Stimulated activated CD4-positive, alpha-beta T cell treated with anti-CD3 and anti-CD28 coated beads, TNF-alpha, amount 100 ng/mL, for 48 hours (primary cell): ENCODE measurements at regions not wholly inside any gene's neighbourhood (a gene's known extent, or its start where the extent isn't known, plus 50 kb on each side); places are given as distances from the start of the nearest gene placed in this dataset.

ENCODE experiments used
- DNase-seq, 3 donors: peaks; one replicate each; pipeline ENCODE4 v3.0.0-alpha.2; 2020; ENCODE audit warnings: low read depth in 3 of 3

DNA sequence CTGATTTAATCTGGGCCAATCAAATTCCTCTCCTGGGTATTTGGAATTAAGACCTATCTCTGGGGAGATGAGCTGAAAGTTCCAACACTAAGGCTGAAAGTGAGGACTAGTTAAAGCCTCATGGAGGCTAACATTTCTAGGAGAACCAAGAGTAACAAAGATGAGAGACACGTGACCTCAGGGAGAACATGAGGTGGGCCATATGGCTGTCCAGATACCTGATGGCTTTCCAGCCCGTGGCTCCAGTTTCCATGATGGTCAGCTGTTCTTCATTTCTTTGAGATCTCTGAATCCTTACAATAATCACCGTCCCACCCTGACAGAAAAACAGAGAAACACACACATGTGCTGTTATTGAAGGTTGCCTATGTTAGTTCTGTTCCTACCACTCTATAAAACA, 66.1 kb downstream of the LEPR start:
- no peak for DNase-seq

DNA sequence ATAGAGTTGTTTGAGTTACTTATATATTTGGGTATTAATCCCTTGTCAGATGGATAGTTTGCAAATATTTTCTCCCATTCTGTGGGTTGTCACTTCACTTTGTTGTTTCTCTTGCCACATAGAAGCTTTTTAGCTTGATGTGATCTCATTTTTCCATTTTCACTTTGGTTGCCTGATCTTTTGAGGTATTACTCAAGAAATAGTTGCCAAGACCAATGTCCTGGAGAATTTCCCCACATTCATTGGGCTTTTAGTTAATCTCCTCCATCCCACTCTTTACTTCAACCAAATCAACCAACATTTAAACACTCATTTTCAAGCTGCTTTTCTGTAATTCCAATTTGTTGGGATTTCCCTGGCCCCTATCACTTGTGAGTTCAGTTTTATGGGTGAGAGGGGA, 69.0 kb downstream of the LEPR start:
- no peak for DNase-seq

DNA sequence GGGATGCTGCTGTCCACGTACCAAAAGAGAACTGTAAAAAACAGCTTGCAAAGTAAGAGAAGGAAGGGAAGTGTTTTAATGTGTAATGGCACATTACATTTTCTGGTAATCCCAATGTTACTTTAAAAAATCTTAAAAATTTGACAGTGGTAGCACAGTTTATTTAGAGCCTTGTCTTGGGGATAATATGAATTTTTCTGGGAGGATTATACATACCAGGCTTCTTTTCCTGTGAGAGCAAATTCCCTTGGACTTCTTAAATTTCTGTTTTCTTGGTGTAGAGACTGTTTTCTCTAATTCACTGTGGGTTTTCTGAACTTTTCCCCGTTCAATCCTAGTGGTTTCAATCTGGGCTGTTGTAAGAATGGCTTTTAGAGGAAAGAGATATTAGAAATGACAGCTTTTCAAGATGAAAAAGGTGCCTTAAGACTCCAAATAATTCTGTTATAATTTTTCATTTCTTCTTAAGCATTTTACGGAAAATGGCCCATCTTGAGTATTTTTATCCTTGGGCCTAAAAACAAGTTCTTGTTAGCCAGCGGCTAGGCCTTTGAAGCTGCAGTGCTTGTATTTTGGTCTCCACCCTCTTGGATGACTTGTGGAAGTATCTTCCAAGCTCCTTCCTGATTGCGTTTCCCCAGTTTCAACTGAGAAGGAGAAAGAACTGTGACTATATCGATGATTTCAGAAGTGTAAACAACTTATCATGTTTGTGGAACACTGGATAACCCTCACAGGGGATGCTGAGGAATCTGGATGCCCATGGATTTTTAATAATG, 70.0 kb downstream of the LEPR start:
- DNase-seq: no peak

DNA sequence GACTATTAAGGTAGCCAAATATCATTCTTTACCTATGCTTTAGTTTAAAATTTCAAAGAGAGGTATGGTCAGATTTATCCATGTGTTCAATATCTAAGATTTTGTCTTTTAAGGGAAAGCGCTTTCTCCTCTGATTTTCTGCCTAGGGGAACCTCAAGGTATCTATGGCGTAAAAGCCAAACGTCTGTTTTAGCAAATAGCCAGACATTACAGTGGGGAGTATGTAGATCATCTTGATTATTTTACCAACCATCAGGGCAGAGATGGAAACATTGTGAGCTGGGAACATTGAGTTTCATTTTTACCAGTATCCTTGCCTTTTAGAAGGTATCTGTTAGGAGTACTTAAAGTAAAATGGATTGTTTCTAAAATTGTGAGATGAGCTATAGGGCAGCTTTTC, 71.0 kb downstream of the LEPR start:
- no peak for DNase-seq

DNA sequence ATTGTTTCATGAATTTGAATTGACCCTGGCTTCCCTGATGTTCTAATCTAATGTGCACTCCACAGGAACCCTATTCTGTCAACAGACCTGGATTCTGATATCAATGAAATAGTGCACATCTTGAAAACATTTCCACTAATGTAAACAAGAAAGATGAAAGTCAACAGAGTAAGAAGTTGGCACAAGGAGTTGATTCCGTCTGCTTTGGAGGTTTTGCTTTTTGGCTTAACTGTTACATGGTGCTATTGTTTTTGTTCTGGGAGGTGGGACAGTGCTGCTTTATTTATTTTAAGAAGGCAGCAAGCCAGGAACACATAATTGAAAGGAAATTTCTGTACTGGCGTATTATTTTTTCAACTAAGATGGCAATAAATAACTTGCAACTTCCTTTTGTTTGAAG, 73.3 kb downstream of the LEPR start:
- DNase-seq: no peak

DNA sequence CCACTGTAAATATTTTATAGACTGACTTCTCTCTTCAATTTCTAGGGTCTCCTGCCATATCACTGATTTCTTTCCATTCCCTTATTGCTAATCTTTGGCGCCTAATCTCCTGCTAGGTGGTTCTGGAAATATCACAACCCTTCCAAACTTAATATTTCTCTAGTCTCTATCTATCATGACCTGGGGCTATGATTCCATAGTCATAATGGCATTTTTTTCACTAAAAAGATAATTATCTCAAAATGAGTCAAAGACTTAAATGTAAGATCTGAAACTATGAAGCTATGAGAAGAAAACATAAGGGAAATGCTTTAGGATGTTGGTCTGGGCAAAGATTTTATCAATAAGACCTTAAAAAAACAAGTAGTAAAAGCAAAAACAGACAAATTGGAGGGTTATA, 74.2 kb downstream of the LEPR start:
- DNase-seq: no peak

DNA sequence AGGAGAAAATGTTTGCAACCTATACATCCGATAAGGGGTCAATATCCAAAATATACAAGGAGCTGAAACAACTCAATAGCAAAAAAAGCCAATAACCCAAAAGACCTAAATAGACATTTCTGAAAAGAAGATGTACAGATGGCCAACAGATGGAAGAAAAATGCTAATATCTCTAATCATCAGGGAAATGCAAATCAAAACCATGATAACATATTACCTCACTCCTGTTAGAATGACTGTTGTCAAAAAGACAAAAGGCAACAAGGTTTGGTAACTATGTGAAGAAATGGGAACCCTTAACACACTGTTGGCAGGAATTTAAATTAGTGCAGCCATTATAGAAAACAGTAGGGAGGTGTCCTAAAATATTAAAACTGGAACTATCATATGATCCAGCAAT, 74.7 kb downstream of the LEPR start:
- no peak for DNase-seq

DNA sequence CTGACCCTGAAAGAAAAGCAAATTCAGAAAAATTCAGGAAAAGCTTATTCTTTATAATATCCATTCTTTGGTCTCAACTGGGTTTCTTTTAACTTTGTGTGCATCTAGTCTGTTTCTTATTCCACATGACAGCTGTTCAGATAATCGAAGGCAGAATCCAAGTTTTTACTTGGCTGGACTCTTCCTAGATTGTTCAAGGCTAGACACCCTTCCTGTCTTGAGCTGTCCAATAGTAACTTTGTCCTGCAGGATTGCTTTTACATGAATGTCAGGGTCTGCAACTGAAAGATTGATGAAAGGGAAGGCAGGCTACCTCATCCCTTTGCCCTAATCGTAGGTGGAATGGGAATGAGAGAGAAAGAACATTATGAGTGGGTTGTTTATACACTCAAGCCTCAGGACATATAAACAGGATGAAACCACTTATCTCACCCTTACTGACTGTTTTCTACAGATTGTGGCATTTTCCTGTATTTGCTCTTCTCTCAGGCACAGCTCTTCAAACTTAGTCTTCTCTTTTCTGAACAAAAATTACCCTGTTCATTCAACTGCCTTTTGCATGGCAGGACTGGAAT, 76.9 kb downstream of the LEPR start:
- no peak for DNase-seq

DNA sequence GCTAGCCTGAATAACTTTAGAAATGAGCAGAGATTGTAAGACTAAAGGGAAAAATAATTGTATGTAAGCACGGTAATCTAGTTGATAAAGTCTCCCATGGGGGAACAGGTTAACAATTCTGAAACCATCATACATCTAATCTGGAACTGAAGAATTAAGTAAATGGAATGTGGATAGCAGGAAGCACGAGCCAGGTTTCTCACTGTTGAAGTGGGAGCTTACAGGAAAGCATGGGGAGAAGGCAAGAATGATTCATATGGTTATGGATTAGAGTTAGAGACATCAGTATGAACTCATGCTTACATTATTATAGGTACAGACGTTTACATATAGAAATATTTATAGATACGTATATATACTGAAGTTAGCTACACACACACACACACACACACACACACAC, 83.0 kb downstream of the LEPR start:
- no peak for DNase-seq

DNA sequence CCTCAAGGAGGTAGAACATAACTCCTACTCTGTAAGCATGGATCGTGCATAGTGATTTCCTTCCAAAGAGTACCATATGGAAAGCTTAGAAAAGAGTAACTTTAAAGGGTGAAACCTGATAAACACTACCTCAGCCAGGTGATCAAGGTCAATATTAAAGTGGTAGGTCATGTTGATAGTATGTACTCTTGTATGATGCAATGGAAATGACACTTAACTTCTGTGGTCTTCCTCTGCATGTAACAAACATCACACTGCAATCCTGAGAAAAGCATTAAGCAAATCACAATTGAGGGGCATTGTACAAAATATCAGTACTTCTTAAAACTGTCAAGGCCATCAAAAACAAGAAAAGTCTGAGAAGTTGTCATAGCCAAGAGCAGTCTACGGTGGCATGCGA, 83.8 kb downstream of the LEPR start:
- no peak for DNase-seq

DNA sequence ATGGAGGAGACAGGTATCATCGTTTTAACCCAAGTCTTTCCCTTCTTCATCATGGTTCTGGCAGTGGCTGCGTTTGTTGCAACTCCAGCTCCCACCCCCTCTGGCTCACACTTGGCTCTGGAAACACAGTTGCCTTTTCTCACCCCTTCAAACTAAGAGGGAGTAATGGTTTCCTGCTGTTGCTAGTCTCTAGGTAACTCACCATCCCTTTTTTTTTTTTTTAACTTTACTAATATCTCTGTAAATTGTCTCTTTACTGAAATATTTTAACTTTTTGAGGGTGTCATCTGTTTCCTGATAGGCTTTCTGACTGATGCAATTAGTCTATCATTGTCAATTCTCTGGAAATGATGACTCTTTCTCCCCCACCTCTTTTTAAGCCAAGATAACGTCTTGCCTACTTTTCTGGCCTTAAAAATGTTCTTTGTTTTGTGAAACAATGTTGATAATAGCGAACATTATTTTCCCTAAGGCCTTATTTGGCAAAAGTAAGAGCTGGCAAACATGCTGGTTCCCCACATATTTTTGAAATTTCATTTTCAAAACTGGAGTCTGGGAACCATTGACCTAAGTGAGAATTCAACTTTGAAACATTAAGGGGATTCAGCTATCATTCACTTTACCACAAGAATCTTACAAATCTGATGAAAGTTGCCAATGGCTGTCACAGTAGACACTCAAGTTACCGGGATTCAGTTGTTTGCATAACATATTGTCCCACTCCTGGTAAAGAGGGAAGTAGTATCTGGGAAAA, 85.3 kb downstream of the LEPR start:
- no peak for DNase-seq

DNA sequence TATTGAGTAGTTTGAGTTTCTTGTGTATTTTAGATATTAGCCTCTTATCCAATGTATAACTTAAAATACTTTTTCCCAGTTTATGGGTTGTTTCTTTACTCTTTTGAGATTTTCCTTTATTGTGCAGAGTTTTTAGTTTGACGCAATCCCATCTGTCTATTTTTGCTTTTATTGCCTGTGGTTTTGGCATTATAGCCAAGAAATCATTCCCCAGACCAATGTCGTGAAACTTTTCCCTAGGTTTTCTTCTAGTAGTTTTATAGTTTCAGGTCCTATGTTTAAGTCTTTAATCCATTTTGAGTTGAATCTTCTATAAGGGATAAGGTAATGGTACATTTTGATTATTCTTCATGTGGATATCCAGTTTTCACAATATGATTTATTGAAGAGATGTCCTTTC, 87.6 kb downstream of the LEPR start:
- no peak for DNase-seq

DNA sequence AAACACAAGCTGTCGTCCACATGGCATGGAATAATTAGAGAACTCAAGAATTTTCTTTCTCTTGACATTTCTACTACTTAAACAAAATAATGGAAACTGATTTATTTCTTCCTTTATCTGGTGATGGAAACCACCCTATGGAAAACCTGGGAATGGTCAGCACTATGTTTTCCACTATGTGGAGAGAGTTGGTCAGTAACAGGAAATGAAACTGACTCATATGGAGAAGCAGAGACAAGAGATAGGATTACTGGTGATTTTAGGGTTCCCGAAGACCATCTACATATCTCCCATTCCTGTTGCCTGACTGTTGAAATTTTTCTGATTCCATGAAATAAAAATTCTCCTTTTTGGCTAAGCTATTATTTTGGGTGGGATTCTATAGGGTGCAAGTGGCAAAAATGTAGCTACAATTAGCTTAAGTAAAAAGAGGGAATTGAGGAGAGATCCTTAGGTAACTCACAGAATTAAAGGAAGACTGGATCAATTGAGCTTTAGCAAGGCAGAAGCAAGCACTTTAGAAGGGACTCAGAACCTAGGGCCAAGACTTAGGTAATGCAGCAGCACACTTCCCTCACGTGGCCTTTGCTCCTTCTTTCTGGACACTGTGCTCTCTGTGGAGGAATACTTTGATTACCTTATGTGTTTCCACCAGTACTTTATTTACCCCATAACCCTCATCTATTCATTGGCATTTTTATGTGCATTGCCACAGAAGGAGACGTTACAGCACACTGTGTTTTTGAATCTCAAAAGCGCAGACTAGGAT, 89.6 kb downstream of the LEPR start:
- DNase-seq: no peak

DNA sequence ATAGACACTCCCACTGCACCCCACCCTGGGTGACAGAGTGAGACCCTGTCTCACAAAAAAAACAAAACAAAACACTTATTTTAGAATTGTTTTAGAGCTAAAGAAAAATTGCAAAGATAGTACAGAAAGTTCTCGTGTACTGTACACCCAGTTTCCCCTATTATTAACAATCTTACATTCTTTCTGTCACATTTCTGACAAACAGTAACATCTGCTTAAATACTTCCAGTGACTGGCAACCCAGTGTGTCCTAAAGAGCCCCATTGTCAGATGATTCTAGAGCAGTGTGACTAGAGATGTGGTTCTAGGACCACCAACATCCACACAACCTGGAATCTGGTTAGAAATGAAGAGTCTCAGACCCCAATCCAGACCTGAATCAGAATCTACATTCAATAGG, 90.5 kb downstream of the LEPR start:
- no peak for DNase-seq

DNA sequence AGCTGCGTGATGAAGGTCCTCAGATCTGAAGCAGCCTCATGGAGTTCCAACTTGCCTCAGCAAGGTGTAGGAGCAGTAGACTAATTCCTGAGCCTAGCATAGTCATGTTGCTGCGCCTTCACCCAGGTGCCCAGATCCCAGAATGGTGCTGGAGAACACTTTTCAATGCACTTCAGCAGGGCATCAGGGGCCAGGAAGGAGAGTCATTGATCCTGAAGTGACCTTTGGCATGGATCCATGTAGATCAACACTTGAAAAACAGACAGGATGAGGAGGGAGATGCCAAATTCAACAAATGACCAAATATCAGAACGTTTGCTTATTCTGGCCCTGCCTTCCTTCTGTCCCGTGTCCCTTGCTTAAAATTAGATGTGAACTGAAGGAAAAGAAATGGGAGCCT, 91.9 kb downstream of the LEPR start:
- DNase-seq: no peak

DNA sequence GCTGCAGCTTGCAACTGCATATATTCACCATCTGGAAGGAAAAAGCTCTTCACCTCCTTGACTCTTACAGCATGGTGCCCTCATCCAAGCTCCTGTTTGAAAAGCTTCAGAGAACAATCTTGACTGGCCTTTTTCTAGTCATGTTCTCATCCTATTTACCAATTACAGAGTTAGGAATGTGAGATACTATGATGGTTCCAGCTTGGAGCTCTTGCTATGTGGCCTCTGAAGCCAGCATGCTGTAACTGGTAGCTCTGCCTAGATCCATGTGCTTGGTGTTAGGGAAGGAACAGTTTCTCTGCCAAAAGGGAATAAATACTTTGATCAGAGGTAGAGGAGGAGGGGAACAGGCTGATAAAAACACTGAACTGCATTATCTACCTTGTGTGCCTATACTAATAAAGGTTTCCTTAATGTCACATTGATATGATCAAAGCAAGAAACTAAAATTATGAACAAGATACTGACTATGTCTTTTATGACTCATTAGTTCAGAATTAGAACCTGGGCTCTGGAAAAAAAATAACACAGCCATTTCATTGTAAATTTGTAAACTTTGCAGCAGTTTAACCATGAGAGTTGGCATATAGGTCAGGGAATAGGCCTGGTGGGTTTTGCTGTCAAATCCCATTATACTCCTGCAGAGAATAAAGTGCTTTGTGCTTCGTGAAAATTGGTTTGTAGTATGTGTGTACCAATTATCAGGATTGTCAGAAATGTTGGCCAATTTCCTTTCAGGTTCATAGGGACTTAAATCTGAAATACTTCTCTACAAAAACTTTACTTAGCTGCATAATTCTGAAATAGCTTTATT, 92.7 kb downstream of the LEPR start:
- no peak for DNase-seq

DNA sequence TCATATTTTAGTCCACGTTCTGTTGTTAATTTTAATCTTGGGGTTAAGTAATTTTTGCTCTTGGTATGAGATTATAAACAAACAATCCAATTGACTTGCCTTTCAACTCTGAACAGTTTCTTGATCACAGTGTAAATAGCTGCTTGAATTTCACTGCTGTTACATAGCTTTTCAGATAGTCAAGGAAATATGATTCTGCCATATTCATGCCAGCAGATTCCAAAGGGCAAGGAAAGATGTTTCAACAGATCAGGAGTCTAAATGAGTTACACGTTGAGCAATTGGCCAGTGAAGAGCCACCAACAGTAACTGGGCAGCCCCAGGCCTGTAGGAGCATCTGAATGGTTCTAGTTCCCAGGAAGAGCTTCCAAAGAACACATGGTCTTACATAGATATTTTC, 93.6 kb downstream of the LEPR start:
- no peak for DNase-seq

DNA sequence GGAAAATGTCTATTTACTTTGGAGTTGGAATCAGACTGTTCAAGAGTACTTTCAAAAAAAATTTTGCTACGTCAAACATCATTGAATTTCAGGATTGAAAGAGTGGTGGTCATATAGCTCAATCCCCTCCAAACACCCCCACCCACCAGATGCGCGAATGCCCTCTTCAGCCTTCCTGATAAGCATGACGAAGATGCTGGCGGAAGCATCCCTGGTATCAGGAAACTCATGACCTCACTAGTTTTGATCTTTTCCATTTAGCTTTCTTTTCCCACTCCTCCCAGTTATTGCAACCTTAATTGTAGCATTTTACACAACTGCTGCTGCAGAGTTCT, 104.4 kb downstream of the LEPR start:
- no peak for DNase-seq

DNA sequence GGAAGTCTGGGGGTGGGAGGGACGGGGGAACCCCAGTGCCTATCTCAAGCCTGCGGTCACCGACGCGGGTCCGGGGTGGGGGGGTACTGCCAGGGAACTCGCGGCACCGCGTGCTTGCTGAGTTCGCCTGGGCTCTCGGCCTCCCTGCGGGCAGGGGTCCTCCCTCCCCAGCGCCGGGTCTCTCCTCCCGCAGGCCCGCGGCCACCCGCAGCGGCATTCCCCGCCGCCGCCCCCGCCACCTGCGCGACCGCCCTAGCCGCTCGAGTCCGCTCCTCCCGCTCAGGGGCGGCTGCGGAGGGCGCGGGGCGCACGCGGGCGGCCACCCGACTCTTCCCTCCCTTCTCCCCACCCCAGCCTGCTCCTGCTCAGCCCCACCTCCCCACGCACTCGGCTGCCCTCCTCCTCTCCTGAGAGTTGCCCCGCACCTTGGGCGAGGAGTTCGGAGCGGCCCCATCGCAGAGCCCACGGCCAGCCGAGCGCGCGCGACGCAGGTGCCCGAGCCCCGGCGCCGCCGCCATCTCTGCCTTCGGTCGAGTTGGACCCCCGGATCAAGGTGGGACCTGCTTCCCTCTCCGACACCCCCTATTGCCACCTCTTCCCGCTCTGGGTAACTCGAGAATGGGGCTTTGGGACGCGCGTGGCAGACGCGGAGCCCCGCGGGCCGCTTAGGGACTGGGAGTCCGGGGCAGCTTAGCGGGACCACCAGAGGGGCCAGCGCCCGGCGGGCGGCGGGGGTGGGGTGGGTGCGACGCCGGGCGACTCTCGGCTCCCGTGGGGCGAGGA, 105.0 kb downstream of the LEPR start:
- DNase-seq: no peak

DNA sequence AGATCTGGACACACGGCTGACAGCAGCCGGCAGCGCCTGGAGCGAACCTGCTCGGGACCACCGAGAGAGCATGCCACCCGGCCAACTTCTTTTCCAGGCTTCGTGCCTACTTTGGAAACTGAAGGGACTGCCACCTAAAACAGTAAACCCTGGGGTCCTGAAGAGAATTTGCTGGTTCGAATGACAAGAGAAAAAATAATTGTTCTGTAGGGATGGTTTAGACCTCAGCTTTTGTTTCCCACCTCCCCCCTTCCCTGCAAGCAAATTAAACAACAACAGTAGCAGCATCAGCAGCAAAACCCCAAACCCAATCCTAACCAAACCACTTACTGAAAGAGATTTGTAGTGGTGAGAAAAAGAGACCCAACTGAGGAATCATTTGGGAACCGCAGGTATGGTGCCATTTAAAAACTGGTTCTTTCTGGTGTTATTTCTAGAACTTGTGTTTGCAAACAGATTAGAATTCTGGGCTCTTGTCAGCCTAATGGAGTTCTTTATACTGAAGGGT, 105.6 kb downstream of the LEPR start:
- no peak for DNase-seq

DNA sequence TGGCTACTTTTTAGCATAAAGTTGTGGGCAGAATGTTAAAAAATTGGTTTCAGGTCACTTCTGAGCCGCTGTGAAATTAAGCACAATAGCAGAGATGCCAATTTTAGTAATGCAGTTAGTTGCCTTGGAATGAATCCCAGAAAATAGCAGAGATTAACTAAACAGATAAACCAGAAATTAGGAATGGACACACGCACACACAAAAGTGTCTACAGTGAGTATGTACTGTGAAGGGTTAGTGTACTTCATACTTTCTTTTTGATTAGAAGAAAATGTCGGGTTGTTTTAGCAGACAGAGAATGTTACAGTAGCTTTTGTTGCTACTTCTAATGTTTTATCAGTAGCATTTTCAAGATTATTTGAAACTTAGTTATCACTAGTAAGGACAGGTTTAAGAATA, 106.7 kb downstream of the LEPR start:
- no peak for DNase-seq
